ENCODE measurements at regions not wholly inside any gene's neighbourhood (a gene's known extent, or its start where the extent isn't known, plus 50 kb on each side); places are given as distances from the start of the nearest gene placed in this dataset.

DNA sequence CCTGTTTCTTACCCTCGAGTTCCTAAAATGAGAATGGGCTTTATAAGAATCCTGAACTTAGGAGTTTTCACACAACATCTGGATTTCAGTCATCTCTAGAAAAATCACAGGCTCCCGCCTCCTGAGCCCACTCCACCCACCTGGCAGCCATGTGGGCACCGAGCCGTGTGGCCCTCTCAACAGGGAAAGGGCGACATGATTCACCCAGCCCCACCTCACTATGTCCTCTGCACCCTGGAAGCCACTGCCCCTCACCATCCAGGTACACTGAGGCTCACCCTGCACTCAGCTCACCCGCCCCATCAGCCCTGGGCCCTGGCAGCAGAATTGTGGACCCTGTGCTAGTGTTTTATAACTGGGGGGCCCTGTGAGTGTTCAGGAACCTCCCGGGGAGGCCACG, 101.5 kb downstream of the SHANK2 start:
- Histone ChIP-seq H3K9me3 (no peaks in the 10 kb centered on the region), H3K36me3 (no peaks in the 10 kb centered on the region), H3K4me1 (no peaks in the 10 kb centered on the region), H3K27me3 (no peaks in the 10 kb centered on the region), H3K4me3 (no peak overlapping the region), H3K27ac (no peak overlapping the region)
- TF ChIP-seq, protein P1, sequence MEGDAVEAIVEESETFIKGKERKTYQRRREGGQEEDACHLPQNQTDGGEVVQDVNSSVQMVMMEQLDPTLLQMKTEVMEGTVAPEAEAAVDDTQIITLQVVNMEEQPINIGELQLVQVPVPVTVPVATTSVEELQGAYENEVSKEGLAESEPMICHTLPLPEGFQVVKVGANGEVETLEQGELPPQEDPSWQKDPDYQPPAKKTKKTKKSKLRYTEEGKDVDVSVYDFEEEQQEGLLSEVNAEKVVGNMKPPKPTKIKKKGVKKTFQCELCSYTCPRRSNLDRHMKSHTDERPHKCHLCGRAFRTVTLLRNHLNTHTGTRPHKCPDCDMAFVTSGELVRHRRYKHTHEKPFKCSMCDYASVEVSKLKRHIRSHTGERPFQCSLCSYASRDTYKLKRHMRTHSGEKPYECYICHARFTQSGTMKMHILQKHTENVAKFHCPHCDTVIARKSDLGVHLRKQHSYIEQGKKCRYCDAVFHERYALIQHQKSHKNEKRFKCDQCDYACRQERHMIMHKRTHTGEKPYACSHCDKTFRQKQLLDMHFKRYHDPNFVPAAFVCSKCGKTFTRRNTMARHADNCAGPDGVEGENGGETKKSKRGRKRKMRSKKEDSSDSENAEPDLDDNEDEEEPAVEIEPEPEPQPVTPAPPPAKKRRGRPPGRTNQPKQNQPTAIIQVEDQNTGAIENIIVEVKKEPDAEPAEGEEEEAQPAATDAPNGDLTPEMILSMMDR (IDR thresholded peaks at IDR 0.05) = no peak
- DNase-seq (ENCODE audit: low spot score in 2 of 2) = peak in 1 of 2 donors; percentile 25
- intact Hi-C loops (cut with DNase I) = no loop called here

DNA sequence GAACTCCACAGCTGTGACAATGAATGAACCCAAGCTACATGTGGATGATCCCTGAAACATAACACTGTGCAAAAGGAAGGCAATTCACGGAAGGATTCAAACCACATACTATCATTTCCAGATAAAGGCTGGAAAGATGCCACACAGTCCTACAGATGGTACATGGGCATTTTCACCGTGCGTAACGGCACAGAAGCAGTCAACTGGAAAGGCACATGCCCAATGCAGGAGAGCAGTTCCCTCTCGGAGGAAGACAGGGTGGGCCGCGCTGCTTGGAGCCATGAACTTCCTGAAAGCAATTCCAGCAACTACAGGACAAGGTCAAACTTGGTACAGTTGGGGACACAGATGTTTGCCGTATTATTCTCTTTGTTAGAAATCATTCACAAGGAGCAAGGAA, 103.7 kb downstream of the SHANK2 start:
- DNase-seq (ENCODE audit: low spot score in 2 of 2) = no peak
- Histone ChIP-seq H3K4me3 (no peak overlapping the region), H3K27ac (no peak overlapping the region), H3K36me3 (no peaks in the 10 kb centered on the region), H3K27me3 (no peaks in the 10 kb centered on the region), H3K4me1 (no peaks in the 10 kb centered on the region), H3K9me3 (no peaks in the 10 kb centered on the region)
- TF ChIP-seq, protein P1 (IDR thresholded peaks at IDR 0.05) = no peak
- intact Hi-C loops (cut with DNase I) = loop anchor here (5.0 kb wide), 1 partner anchor 216 kb away; no protein-coding TSS in a partner anchor

DNA sequence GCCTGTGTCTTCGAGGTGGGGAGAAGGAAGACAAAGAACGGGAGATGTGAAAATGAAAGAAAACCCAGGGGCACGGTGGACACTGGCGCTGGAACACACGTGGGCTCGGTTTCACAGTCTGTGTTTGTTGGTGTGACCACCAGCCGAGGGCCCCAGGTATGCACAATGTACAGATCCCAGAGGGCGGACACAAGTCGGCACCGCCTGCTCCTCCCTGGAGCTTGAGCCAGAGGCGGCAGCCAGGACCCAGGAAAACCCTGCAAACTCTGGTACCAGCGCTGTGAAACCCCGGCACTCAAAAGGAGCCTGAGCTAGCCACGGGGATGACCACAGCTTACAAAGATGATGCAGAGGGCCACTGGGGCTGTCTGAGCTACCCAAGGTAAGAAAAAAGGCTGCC, 105.0 kb downstream of the SHANK2 start:
- intact Hi-C loops (cut with DNase I) = loop anchor here (5.0 kb wide), 1 partner anchor 215 kb away; no protein-coding TSS in a partner anchor

GRCh38 chr11:71146846-71147245, 105.5 kb downstream of the SHANK2 start:
- no peak for DNase-seq (ENCODE audit: low spot score in 2 of 2)

More for the DNA sequence above, 105.0 kb downstream of the SHANK2 start:
- Histone ChIP-seq H3K4me1 (no peaks in the 10 kb centered on the region), H3K27me3 (no peaks in the 10 kb centered on the region), H3K4me3 (no peak overlapping the region), H3K27ac (no peak overlapping the region), H3K9me3 (no peaks in the 10 kb centered on the region), H3K36me3 (no peaks in the 10 kb centered on the region)
- no peak for DNase-seq (ENCODE audit: low spot score in 2 of 2)
- TF ChIP-seq, protein P1 (IDR thresholded peaks at IDR 0.05) = no peak

DNA sequence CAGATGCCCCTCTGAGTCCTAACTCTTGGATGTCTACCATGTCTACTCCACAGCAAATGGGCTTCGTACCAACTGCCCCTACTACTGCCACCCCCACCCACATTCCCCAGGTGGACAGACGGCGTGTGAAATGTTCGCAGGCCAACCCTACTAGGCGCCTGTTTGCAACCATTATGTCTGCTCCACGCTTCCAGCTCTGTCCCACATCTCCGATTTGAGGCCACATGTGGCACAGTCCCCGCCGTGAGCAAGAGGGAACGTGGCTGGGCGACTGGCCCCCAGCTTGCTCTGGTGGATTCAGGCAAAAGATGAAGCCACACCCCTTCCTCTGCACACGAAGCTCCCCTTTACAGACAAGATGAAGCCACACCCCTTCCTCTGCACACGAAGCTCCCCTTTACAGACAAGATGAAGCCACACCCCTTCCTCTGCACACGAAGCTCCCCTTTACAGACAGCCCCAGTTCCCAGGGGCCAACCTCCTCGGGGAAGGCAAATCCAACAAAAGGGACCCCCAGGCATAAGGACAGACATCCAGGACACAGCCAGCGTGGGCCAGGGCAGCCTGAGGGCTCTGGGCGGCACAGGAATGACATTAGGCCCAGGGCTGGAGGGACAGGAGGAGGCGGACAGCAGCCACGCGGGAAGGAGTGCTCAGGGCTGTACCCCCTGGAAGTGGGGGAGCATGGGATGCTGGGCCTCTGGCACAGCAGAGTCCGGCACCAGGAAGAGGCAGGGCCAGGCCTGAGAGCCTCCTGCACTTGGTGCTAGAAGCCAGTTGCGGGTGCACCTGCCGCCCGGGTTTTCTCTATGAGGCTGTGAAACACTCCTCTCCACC, 106.2 kb downstream of the SHANK2 start:
- no peak overlapping the region for H3K4me3 ChIP-seq

More at GRCh38 chr11:71146846-71147245, 105.5 kb downstream of the SHANK2 start:
- intact Hi-C loops (cut with DNase I) = loop anchor here (5.0 kb wide), 1 partner anchor 215 kb away; no protein-coding TSS in a partner anchor
- TF ChIP-seq, protein P1 (IDR thresholded peaks at IDR 0.05) = no peak
- Histone ChIP-seq H3K27me3 (no peaks in the 10 kb centered on the region), H3K27ac (no peak overlapping the region), H3K9me3 (no peaks in the 10 kb centered on the region), H3K36me3 (no peaks in the 10 kb centered on the region), H3K4me3 (no peak overlapping the region), H3K4me1 (no peaks in the 10 kb centered on the region)

More for the DNA sequence above, 106.2 kb downstream of the SHANK2 start:
- H3K36me3 ChIP-seq = no peaks in the 10 kb centered on the region
- DNase-seq (ENCODE audit: low spot score in 2 of 2) = peak in 1 of 2 donors; percentile 37
- H3K27me3 ChIP-seq = no peaks in the 10 kb centered on the region
- intact Hi-C loops (cut with DNase I) = loop anchor here (5.0 kb wide), 1 partner anchor 214 kb away; no protein-coding TSS in a partner anchor
- no peaks in the 10 kb centered on the region for H3K9me3 ChIP-seq
- TF ChIP-seq, protein P1 (IDR thresholded peaks at IDR 0.05) = no peak
- no peak overlapping the region for H3K27ac ChIP-seq
- H3K4me1 ChIP-seq = no peaks in the 10 kb centered on the region
